Right renal cortex interstitium (tissue), 3 donors: ENCODE measurements at regions not wholly inside any gene's neighbourhood (a gene's known extent, or its start where the extent isn't known, plus 50 kb on each side); places are given as distances from the start of the nearest gene placed in this dataset.
A peak's percentile ranks its signal among the peaks of the same experiment; 100 is the strongest.
"Not testable (repeated sequence)": the region's sequence is repeated elsewhere in the genome, so short reads cannot be mapped to it uniquely, and the experiment has no call there.

Experiments
- DNase-seq, 3 donors: peaks; one replicate each; pipeline ENCODE4 v3.0.0-alpha.2; 2013; ENCODE audit warnings: low read depth in 3 of 3, low spot score in 2 of 3

- no peak for DNase-seq
Observed at GRCh38 chr9:86508208-86508903, 154.1 kb upstream of the TUT7 start.

- DNase-seq = no peak
Observed at GRCh38 chr9:86507212-86507630, 153.0 kb upstream of the TUT7 start.

- no peak for DNase-seq
Observed at GRCh38 chr9:86503942-86504341, 149.7 kb upstream of the TUT7 start.

- no peak for DNase-seq
Observed at GRCh38 chr9:86503314-86503713, 149.1 kb upstream of the TUT7 start.

- no peak for DNase-seq
Observed at GRCh38 chr9:86500667-86501435, 146.6 kb upstream of the TUT7 start.

- DNase-seq = no peak
Observed at GRCh38 chr9:86500031-86500430, 145.8 kb upstream of the TUT7 start.

GRCh38 chr9:86494644-86495111 lies 140.5 kb upstream of the TUT7 start:
- DNase-seq = no peak

GRCh38 chr9:86491468-86492266 lies 137.5 kb upstream of the TUT7 start:
- DNase-seq = no peak

GRCh38 chr9:86488794-86489193 lies 134.6 kb upstream of the TUT7 start:
- no peak for DNase-seq

- DNase-seq = no peak
Observed at GRCh38 chr9:86488345-86488744, 134.1 kb upstream of the TUT7 start.

GRCh38 chr9:86487838-86488233 lies 133.6 kb upstream of the TUT7 start:
- DNase-seq = no peak

GRCh38 chr9:86486891-86487837 lies 133.0 kb upstream of the TUT7 start:
- peak in 2 of 3 donors; percentile 52 to 55 for DNase-seq

- DNase-seq = no peak
Observed at GRCh38 chr9:86485359-86485758, 131.1 kb upstream of the TUT7 start.

- DNase-seq = no peak
Observed at GRCh38 chr9:86483496-86483895, 129.3 kb upstream of the TUT7 start.

- no peak for DNase-seq
Observed at GRCh38 chr9:86481466-86481865, 127.3 kb upstream of the TUT7 start.

GRCh38 chr9:86475255-86475654 lies 121.0 kb upstream of the TUT7 start:
- not testable (repeated sequence) for DNase-seq

- no peak for DNase-seq
Observed at GRCh38 chr9:86471171-86471815, 117.1 kb upstream of the TUT7 start.

GRCh38 chr9:86470326-86470725 lies 116.1 kb upstream of the TUT7 start:
- DNase-seq = no peak

- DNase-seq = no peak
Observed at GRCh38 chr9:86469476-86470250, 115.5 kb upstream of the TUT7 start.
